Panc1 (cell line): ENCODE measurements at regions not wholly inside any gene's neighbourhood (a gene's known extent, or its start where the extent isn't known, plus 50 kb on each side); places are given as distances from the start of the nearest gene placed in this dataset.

ENCODE experiments used
- ATAC-seq: fragments of 200-7000 bp; cut with Tn5 transposase; 2 replicates; pipeline ENCODE4 v1.9.1; 2020; ENCODE audit warnings: mild to moderate bottlenecking, moderate library complexity
- BruUV-seq: library from RNA; stranded (reverse); fragments of 400-500 nt; replicated peaks from 2 replicates; lab custom pipeline; 2021; lab: Mats Ljungman, UMichigan
- CTCF ChIA-PET: fragments of 300-600 bp; sonication (Branson Sonifier 250); formaldehyde crosslinking; loops from one replicate; lab custom pipeline; 2022; ENCODE audit warnings: antibody characterized with exemption; lab: Charles Lee
- POLR2A ChIA-PET: fragments of 300-600 bp; sonication (Branson Sonifier 250); formaldehyde crosslinking; loops from one replicate; lab custom pipeline; 2022; ENCODE audit warnings: antibody characterized with exemption; lab: Charles Lee
- DNase-seq: peaks from one replicate; pipeline ENCODE4 v3.0.0-alpha.2; 2010; ENCODE audit warnings: low read depth, low spot score
- H3K27ac ChIP-seq: 2 replicates; pipeline ENCODE4 v1.5.1; 2011; ENCODE audit warnings: mild to moderate bottlenecking, low read length, inconsistent platforms
- H3K27me3 ChIP-seq: fragments of 200-500 bp; sonication (Bioruptor generic); 2 replicates; pipeline ENCODE4 v1.6.0; 2014; ENCODE audit warnings: low read length, inconsistent platforms; ENCODE audit not compliant: control insufficient read depth, insufficient read depth
- H3K36me3 ChIP-seq: fragments of 200-500 bp; sonication (Bioruptor generic); 2 replicates; pipeline ENCODE4 v1.5.1; 2014; ENCODE audit warnings: inconsistent platforms, mild to moderate bottlenecking, low read length, moderate library complexity; ENCODE audit not compliant: control insufficient read depth, insufficient read depth
- H3K4me1 ChIP-seq: 2 replicates; pipeline ENCODE4 v1.5.1; 2011; ENCODE audit warnings: inconsistent platforms, mild to moderate bottlenecking, low read length, moderate library complexity; ENCODE audit not compliant: control insufficient read depth, insufficient read depth
- H3K4me3 ChIP-seq, 2 experiments: 2 replicates each; pipeline ENCODE4 v1.5.1; 2011 to 2012; ENCODE audit warnings: low read depth in 2 of 2, low read length in 2 of 2, mild to moderate bottlenecking in 2 of 2, inconsistent platforms in 1 of 2, moderate library complexity in 1 of 2
- H3K9me3 ChIP-seq: fragments of 200-500 bp; sonication (Bioruptor generic); 2 replicates; pipeline ENCODE4 v1.5.1; 2014; ENCODE audit warnings: low read depth, mild to moderate bottlenecking, inconsistent platforms, low read length, moderate library complexity; ENCODE audit not compliant: control insufficient read depth, insufficient read depth
- CTCF ChIP-seq: fragments of 450-650 bp; IDR thresholded peaks from 2 replicates; pipeline ENCODE4 v1.5.1; 2017; ENCODE audit warnings: mild to moderate bottlenecking
- POLR2AphosphoS5 ChIP-seq: IDR thresholded peaks from 2 replicates; pipeline ENCODE4 v1.6.1; 2012; ENCODE audit warnings: mild to moderate bottlenecking, low read depth, low read length, moderate library complexity
- REST ChIP-seq, 2 experiments: IDR thresholded peaks; 2 replicates each; pipeline ENCODE4 v1.6.1; 2011 to 2012; ENCODE audit warnings: low read depth in 2 of 2, control low read depth in 1 of 2, low read length in 1 of 2, mild to moderate bottlenecking in 1 of 2, moderate library complexity in 1 of 2; ENCODE audit not compliant: insufficient read depth in 1 of 2
- SIN3A ChIP-seq: IDR thresholded peaks from 2 replicates; pipeline ENCODE4 v1.6.1; 2012; ENCODE audit warnings: low read depth, mild to moderate bottlenecking, low read length, moderate library complexity, borderline replicate concordance; ENCODE audit not compliant: insufficient read depth
- TCF7L2 ChIP-seq: IDR thresholded peaks from 2 replicates; pipeline ENCODE4 v1.6.1; 2011; ENCODE audit warnings: mild to moderate bottlenecking, low read depth, low read length, inconsistent platforms
- in situ Hi-C: cut with HindIII; loops from 2 replicates; pipeline ENCODE4 v1.10.0; 2016; ENCODE audit warnings: low sequenced_read_pairs, low pct_unique_long_range_greater_than_20kb
- intact Hi-C: fragments of 100-400 bp; cut with micrococcal nuclease; formaldehyde crosslinking; loops from one replicate; pipeline ENCODE4 v1.10.0; 2022; ENCODE audit not compliant: unreplicated experiment

DNA sequence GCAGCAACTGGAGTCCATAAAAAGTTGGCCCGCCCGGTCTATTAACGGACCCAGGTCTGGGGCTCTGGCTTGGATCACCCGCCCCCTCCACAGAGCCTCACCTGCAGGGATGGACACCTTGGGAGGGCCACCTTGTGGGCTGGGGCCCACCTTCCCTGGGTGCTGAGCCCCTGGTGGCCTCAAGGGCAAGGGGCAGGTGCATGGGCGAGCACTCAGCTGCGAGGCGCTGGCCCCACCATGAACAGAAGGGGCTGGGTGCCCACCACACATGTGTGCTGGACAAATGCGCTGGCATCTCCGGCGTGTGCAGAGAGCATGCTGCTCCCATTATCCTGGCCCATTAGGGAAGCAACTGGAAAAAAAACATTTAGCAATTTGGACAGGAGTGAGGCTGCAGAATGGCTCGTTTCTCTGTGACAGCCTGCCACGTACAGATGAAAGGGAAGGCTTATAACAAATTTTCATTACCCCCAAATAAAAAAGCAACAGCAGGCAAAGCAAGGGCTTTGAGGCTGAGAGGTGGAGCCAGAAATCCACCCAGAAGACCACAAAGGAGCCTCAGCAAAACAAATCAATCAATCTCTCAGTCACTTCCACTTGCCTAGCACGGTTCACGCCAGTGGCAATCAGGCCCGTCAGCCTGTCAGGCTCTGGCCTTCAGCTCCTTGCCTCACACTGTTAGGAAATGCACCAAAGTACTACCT, 253.1 kb upstream of the ZNF521 start:
- no TSS peak for BruUV-seq

DNA sequence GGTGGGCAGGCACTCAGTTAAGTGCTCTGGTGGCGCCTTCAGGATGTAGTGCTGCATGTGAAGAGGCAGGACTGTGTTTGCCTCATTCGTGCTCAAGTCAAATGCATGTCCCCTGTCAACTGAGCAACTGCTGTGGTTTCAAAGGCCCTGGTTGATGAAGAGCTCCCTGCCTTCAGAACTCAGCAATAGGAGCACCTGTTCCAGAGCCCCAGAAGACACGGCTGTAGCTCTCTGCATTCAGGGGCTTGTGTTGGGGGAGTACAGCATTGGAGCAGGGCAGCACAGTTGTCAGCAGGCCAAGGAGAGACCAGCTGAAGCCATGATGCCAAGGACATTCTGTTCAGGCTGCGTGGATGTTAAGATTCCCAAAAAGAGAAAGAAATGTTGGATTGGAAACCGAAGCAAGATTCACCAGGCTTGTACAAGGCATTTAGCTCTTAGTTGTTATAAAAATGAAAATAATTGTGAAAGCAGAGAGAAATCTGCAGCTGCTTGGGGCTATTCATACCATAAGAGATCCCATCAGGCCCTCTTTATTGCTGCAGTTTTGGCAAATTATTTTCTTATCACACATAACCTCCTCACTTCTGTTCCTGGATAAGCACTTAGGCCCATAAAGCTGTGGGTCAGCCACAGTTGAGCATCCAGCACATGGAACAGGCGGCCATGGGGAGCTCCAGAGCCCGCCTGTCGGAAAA, 252.4 kb upstream of the ZNF521 start:
- Histone ChIP-seq H3K36me3 (no peaks in the 10 kb centered on the region), H3K9me3 (no peaks in the 10 kb centered on the region), H3K27ac (no peak overlapping the region), H3K4me1 (no peaks in the 10 kb centered on the region), H3K27me3 (no peaks in the 10 kb centered on the region), H3K4me3 (no peak overlapping the region)
- DNase-seq = no peak
- no peak for ATAC-seq
- intact Hi-C loops = no loop called here
- ChIA-PET CTCF (no interaction called here), POLR2A (no interaction called here)
- TF ChIP-seq CTCF (no peak), REST (IDR thresholded peaks at IDR 0.05; ENCODE audit: insufficient read depth in 1 of 2, low read depth in 2 of 2, low read length in 1 of 2) (no peak), TCF7L2 (no peak), SIN3A (no peak), POLR2AphosphoS5 (no peak)
- in situ Hi-C loops = no loop called here
- BruUV-seq = no TSS peak

More for the DNA sequence above, 253.1 kb upstream of the ZNF521 start:
- ATAC-seq (no peak), DNase-seq (no peak)
- ChIA-PET POLR2A (no interaction called here), CTCF (no interaction called here)
- in situ Hi-C loops (no loop called here), intact Hi-C loops (no loop called here)
- Histone ChIP-seq H3K27ac (no peak overlapping the region), H3K9me3 (no peaks in the 10 kb centered on the region), H3K4me3 (no peak overlapping the region), H3K27me3 (no peaks in the 10 kb centered on the region), H3K36me3 (no peaks in the 10 kb centered on the region), H3K4me1 (no peaks in the 10 kb centered on the region)
- TF ChIP-seq CTCF (no peak), SIN3A (no peak)
